HG02938 (cell line): ENCODE measurements at regions not wholly inside any gene's neighbourhood (a gene's known extent, or its start where the extent isn't known, plus 50 kb on each side); places are given as distances from the start of the nearest gene placed in this dataset.

ENCODE experiments used
- ATAC-seq: cut with Tn5 transposase; IDR thresholded peaks from one replicate; pipeline ENCODE4 v1.9.1; 2021; ENCODE audit warnings: mild to moderate bottlenecking, moderate library complexity; ENCODE audit not compliant: unreplicated experiment

DNA sequence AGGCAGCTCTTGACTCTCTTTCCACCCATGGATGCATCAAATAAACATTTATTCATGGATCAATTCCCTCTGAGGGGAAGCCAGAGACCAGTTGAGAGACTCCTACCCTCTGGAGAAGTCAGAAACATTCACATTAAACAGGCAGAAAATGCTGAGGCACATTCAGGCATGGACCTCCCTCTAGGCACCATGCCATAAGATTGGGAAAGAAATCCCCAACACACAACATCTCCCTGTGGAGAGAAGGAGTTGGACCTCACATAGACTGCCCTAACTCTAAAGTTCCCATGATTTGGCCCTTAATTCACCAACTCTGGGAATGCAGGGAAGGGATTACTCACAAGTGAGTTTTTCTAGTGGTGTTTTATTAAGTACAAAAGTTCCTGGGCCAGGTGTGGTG lies 415.3 kb upstream of the C1orf87 start:
- no peak for ATAC-seq

DNA sequence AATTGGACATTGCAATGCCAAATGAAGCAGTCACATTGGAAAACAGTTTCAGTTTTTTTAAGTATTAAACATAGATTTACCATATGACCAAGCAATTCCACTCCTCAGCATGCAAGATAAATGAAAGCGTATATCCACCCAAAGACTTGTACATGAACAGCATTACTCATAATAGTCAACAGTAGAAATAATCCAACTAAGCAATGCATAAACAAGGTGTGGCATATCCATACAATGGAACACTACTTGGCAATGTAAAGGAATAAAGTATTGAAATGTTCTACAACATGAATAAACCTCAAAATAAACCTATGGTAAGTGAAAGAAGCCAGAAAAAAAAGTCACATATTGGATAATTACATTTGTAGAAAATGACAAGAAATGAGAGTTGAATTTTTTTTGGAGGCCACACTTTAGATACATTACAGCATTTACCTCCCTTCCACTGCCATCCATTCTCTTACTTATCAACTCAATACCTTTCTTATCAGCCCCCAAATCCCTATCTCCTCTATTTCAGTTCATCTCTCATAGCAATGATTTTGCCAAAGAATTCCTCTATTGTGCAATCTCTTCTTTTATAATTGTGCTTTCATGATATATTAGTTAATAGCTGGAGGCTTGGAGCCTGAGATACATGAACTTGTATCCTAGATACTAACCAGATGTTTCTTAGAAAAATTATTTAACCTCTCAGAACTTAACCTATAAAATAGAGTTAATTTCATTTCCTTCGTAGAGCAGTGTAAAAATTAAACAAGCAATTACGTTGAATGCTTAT lies 414.2 kb upstream of the C1orf87 start:
- ATAC-seq: no peak

DNA sequence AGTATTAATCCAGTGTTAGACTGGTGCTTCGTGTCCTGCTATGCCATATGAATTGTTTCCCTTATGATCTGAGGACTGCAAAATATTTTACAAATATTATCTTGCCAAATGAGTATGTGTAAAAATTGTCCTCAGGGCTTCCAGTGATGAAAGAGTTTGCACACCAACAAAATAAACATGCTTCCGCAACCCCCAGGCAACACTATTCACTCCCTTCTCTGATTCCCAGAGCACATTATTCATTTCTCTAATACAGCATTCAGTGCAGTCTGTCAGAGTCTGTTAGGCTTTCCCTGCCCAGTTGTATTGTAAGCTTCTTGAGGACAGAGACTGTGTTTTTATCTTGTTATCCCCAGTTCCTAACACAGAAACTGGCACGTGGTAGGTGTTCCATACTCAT lies 409.9 kb upstream of the C1orf87 start:
- no peak for ATAC-seq

DNA sequence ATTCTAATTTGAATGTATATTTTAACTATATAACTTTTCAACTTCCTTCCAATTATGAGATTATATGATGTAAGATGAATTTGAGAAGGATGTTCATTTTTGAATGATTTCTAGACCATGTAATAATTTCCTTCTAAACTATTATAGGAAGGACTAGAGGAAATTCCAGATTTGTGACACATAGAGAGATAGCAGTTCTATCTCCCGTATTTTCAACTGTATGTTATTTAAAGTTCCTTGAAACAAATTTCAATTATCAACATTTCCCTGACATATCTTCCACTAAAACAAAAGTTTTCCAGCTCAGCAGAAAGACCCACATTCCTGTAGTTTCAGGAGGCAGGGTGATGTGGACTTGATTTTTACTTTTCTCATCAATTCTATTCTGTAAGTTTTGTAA lies 396.7 kb upstream of the C1orf87 start:
- no peak for ATAC-seq

DNA sequence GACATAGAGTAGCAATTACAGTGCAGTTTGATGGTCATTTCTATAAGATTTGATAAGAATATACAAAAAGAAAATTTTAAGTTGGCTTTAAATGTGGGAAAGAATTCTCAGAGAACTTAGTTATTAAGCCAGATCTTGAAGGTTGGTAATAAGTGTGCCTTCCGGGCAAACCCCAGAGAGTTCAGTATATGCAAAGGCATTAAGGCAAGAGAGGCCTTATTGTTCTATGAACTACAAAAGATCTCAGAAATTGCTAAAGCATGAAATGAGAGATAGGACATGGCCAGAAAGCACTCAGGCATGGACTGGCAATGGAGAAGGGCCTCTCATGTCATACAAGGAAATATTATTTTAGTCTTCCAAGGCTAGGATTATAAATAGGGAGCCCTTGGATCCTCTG lies 390.2 kb upstream of the C1orf87 start:
- no peak for ATAC-seq

DNA sequence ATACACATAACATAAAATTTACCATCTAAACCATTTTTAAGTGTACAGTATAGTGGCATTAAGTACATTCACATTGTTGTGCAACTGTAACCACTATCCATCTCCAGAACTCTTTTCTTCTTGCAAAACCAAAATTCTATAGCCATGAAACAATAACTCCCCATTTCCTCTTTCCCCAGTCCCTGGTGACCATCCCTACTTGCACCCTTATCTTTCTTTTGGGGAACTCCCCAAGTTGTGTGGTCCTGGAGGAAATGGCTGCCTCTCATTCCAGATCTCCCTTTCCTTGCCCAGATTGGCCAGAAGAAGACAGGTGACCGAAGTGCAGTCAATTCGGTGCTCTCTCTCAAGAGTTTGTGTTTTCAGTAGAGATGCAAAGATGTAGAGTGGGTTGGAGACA lies 389.6 kb upstream of the C1orf87 start:
- ATAC-seq: no peak

DNA sequence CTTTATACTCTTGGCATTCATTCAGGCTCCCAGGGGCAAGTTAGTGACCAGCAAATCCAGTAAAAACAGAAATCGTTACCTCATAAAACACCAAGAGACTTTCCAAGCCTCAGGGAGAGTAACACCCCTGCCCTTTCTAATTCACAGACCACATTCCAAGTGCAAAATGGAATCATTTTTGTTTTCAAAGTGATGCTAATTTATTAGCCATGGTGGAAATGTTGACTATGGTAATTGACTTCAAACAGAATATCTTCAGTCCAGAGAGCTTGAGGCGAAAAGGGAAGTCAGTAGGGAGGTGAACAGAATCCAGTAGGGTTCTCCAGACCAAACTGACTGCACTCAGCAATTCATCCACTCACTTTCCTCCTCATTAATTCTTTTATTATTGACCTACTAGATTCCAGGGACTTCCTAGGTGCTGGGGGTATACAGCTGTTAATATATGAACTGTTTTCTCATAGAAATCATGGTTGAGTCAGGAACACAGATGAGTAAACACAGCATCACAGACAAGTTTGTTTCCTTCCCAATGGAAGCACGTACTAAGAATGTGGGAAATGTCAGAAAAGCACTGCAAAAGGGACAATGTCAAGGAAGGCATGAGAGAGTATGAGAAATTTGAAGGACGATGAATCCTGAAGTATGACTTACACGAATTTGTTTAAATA lies 388.5 kb upstream of the C1orf87 start:
- no peak for ATAC-seq

DNA sequence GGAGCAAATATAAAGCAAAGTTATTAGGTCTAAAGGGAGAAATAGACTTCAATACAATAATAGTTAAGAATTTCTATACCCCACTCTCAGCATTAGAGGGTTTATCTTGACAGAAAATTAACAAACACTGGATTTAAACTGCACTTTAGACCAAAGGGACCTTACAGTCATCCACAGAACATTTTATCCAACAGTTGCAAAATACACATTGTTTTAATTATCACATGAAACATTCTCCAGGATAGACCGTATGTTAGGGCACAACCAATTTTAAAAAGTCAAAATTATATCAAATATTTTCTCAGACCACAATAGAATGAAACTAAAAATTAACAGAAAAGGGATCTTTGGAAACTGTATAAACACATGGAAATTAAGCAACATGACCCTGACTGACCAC lies 384.5 kb upstream of the C1orf87 start:
- ATAC-seq: no peak

DNA sequence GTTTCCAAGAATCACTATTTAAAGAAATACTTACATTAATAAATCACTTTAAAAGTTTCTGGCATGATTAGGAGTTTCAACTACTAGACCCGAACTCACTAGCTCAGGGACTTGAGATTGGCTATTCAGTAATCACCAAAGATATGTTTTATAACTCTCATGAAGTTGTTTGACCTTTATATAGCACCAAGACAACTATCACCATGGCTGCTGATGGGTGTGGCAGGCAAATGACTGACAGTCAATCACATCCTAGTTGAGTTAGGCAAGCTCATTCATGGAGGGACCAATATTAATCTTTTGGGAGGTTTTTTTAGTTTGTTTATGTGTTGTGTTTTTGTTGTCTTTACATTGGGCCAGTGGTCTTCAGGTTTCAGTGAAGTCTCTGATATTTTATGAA lies 376.3 kb upstream of the C1orf87 start:
- no peak for ATAC-seq

DNA sequence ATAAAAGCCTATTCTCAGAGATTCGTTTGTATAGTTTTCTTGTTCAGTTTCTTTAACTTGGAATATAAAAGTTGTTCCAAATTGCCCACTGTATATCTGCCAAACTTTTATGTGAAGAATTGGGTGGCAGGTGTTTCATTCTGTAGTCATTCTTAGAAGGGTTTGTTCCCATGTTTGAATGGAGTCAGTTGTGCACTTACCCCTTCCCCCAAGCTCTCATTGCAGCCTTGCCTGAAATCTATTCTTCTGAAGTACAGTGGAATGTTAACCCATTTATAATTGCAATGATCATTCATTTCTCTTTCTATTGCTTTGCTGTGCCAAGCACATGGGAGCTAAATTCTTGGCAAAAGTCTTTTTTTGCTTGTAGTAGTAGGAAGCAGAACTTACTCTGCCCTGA lies 375.3 kb upstream of the C1orf87 start:
- no peak for ATAC-seq

DNA sequence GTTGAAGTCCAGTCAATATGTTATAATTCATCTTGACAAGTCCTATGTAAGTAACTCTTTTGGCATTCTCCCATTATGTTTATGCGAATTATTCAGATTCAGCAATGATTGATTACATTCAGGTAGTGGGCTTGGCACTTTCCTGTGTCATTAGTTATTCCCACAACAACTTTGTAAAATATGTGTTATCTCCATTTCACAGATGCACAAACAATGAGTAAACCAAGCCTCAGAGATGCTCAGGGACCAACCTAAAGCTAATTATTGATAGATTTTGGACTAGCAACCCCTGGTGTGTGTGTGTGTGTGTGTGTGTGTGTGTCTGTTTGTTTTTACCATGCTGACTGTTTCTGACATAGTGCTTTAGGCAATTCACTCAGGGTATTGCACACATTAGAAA lies 371.1 kb upstream of the C1orf87 start:
- no peak for ATAC-seq

DNA sequence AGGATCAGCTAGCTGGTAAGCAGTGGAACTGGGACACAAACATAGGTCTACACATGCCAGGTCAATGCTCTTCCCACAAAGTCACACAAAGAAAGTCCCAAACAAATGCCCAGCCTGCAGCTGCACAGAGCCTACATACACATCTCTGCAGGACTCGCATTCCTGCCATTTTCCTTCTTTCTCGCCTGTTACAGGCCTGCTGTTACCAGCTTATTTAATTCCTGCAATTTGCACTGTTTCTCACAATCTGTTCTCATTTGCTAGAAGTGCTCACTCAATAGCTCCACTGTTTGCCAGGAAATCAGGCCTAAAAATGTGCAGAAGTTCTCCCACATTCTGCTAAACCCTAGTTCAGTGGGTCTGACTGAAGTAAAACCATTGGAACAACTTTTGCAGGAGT lies 362.6 kb upstream of the C1orf87 start:
- no peak for ATAC-seq

DNA sequence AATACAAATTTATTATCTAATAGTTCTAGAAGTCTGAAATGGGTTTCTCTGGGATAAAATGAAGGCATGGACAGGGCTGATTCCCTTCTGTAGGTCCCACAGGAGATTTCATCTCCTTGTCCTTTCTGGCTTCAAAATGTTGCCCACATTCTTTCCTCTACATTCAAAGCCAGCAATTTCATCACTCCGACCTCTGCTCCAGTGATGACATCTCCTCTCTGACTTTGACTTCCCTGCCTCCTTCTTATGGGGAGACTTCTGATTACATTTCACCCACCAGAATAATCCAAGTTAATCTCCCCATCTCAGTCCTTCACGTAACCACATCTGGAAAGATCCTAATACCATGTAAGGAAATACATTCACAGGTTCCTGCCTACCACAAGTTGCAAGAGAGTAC lies 358.0 kb upstream of the C1orf87 start:
- no peak for ATAC-seq

DNA sequence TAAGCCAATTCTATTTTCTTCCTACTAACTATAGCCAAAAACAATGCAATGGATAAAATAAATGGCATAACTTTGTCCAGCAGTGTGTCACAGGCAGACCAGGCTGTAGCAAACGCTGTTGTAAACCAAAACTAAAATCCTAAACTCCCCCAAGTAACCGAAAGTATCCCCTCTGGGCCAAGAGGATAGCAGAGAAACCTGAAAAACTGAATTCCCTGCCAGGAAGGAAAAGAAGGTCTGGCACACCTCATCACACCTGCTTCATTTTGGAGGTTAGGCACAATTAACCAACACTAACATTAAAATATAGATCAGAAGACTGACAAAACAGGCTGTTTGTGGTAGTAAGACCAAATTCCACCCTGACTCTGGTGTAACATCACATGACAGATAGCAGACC lies 356.8 kb upstream of the C1orf87 start:
- ATAC-seq: no peak

DNA sequence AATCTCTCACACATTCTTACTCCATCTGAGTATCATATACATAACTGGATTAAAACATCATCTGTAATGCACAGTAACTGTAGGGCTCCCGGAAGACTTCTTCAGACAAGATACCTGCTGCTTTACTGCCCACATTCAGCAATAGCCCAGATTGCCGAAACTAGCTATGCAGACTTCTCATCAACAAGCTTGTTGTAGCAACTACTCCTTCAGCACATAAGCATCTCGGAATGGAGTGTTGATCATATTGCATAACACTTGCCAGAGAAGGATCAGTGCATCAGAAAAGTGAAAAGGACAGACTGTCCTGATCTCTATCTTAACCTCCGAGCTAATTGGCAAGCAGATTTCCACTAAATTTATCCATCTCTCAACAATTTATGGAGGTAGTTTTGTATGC lies 354.6 kb upstream of the C1orf87 start:
- ATAC-seq: no peak

DNA sequence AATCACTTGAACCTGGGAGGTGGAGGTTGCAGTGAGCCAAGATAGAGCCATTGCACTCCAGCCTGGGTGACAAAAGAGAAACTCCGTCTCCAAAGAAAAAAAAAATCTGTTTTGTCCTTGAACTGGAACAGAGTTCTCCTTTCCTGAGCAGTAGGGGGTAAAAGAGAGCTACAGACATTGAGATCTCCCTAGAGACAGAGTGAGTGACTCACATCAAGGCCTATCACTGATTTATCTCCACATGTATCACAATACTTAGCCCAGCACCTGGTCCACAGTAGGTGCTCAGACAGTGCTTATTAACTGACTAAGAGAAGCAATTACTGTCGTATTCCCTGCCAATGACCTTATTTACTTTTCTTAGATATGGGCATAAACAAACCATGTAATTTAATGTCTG lies 354.1 kb upstream of the C1orf87 start:
- no peak for ATAC-seq

DNA sequence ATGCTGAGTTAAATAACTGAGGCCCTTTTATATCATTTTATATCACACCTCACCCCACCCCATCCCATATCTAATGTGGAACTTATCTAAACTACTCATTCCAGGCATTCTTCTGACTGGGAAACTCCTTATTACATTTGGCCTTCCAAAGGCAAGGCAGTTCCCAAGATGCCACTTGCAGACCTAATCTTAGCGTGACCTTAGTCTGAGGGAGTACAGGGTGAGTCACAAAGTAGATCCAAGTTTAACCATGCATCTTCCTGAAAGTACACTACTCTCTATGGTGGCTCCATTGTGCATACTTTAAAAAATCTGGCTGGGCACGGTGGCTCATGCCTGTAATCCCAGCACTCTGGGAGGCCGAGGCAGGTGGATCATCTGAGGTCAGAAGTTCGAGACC lies 353.6 kb upstream of the C1orf87 start:
- no peak for ATAC-seq

DNA sequence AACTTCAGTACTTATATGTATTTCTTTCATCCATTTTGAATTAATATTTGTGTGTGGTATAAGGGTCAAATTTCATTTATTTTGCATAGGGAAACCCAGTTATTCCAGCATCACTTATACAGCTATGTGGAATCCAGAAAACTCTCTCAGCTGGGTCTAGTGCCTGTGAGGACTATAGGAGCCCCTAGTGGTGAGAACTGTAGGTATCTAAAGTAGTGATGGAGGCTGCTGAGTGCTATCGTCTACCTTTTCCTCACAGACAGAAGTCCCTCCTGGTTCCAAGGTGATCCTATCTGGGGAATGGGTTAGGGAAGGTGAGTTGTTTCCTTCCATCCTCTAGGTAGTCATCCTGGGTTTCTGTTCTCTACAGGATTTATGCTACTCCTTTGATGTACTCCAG lies 352.0 kb upstream of the C1orf87 start:
- ATAC-seq: no peak

DNA sequence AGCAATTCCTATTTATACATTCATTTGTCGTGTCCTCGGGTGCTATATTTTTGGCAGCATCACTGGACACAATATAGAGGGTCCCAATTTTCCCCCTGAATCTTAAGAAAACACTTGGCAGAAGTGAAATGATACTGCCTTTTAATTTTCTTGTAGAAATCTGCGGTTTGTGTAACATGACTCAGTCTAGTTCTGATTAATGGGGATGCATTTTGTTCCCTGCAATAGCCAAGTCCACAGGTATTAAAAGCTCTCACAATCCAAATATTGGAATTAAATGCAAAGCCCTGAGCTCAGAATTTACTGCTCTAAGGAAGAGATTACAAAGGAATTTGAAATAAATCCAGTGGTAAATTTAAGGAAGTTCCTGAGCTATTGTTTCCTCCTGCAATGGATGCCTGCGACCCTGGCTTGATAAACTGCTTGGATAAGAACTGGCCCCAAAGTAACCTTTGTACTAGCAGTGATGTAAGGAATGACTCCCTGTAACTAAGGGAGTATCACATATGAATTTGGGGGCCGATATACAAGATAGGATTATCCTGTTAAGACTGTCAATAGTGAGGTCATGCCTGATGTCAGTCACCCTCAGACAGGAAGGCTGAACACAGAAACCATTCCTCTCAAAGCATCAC lies 349.7 kb upstream of the C1orf87 start:
- ATAC-seq: no peak

DNA sequence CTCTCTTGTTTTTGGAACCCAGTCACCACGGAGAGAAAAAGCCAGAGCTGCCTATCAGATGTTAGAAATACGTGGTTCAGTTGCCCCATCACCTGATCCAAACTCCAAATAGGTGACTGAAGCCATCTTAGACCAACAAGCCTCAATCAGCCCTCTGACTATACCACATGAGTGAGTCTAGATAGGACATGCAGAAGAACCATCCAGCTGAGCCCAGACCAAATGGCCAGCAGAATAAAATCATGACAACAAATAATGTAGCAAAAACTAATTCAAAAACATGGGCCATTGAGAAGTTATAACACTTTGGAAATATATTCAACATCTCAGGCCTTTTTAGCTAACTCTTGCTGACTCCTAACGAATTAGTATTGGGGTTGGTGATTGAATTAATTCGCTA lies 348.4 kb upstream of the C1orf87 start:
- no peak for ATAC-seq

DNA sequence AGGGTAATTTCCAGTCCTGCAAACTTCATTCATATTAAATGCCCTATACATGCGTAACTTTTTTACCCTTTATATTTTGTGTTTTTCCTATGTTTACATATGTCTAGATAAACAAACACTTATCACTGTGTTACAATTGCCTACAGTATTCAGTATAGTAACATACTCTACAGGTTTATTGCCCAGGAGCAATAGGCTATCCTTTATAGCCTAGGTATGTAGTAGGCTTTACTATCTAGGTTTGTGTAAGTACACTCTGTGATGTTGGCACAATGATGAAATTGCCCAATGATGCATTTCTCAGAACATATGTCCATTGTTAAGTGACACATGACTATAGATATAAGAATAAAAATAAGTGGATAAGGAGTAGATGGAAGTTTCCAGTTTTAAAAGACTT lies 345.5 kb upstream of the C1orf87 start:
- ATAC-seq: no peak

DNA sequence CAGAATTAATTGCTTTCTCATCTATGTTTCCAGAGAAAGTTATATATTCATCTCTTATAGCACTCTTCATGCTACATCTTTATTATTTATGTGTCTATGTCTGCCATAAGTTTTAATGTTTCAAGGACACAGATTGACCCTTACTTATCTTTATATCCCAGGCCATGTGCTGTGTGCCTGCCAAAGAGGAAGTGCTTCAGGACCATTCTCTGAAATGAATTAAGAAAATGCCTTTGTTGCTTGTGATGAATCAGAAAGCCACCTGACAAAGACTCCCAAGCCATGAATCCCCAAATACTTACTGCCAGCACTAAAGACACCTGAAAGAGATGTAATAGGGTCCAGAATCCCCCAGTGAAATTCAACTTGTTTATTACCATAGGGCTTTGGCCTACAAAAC lies 342.1 kb upstream of the C1orf87 start:
- no peak for ATAC-seq
